ENCODE measurements at regions not wholly inside any gene's neighbourhood (a gene's known extent, or its start where the extent isn't known, plus 50 kb on each side); places are given as distances from the start of the nearest gene placed in this dataset.

DNA sequence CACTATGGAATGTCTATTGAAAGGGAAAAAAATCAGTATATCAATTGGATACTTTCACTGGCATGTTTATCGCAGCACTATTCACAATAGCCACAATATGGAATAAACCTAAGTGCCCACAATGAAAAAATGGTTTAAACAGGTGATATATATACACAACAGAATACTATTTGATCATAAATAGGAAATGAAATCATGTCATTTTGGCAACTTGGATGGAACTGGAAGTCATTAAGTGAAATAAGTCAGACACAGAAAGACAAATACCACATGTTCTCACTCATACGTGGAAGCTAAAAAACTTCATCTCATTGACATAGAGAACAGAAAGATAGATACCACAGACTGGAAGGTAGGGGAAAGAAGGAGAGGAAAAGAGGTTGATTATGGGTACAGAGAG is 471.6 kb upstream of the FTMT start:
- TF ChIP-seq SCRT2 (tag by site-specific recombination; IDR thresholded peaks at IDR 0.05), result no peak
- TF ChIP-seq, protein P1, sequence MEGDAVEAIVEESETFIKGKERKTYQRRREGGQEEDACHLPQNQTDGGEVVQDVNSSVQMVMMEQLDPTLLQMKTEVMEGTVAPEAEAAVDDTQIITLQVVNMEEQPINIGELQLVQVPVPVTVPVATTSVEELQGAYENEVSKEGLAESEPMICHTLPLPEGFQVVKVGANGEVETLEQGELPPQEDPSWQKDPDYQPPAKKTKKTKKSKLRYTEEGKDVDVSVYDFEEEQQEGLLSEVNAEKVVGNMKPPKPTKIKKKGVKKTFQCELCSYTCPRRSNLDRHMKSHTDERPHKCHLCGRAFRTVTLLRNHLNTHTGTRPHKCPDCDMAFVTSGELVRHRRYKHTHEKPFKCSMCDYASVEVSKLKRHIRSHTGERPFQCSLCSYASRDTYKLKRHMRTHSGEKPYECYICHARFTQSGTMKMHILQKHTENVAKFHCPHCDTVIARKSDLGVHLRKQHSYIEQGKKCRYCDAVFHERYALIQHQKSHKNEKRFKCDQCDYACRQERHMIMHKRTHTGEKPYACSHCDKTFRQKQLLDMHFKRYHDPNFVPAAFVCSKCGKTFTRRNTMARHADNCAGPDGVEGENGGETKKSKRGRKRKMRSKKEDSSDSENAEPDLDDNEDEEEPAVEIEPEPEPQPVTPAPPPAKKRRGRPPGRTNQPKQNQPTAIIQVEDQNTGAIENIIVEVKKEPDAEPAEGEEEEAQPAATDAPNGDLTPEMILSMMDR (tag by site-specific recombination; IDR thresholded peaks at IDR 0.05), result no peak
